ENCODE measurements at regions not wholly inside any gene's neighbourhood (a gene's known extent, or its start where the extent isn't known, plus 50 kb on each side); places are given as distances from the start of the nearest gene placed in this dataset.

DNA sequence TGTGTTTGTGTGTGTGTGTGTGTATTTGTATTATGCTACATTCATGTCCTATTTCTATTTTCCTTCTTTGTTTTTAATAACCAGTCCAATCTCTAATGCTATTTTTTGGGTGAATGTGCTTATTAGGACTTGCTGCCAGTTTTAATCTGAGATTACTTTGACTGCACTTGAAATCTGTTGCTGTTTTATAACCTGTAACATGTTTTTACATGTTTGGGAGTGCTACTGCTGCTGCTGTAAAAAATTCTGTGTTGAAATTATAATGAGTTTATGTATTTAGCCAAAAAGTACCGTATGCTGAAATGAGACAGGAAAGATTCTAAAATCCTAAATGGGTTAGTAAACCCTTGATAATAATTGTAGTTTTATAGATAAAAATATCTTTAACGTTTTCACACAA is 104.7 kb upstream of the SSBP2 start:
- DNase-seq (ENCODE audit: low read depth in 2 of 2): no peak

- DNase-seq (ENCODE audit: low read depth in 2 of 2): no peak
Observed at GRCh38 chr5:81854915-81855314, 104.0 kb upstream of the SSBP2 start.

GRCh38 chr5:81854485-81854884 is 103.6 kb upstream of the SSBP2 start:
- DNase-seq (ENCODE audit: low read depth in 2 of 2): no peak

- DNase-seq (ENCODE audit: low read depth in 2 of 2): no peak
Observed at GRCh38 chr5:81853030-81853357, 102.1 kb upstream of the SSBP2 start.

GRCh38 chr5:81852291-81853029 is 101.6 kb upstream of the SSBP2 start:
- DNase-seq (ENCODE audit: low read depth in 2 of 2): no peak

GRCh38 chr5:81851481-81852178 is 100.7 kb upstream of the SSBP2 start:
- DNase-seq (ENCODE audit: low read depth in 2 of 2): peak; percentile 79 to 82

GRCh38 chr5:81850501-81851357 is 99.8 kb upstream of the SSBP2 start:
- no peak for DNase-seq (ENCODE audit: low read depth in 2 of 2)

GRCh38 chr5:81849770-81850367 is 99.0 kb upstream of the SSBP2 start:
- no peak for DNase-seq (ENCODE audit: low read depth in 2 of 2)

GRCh38 chr5:81848362-81848880 is 97.5 kb upstream of the SSBP2 start:
- no peak for DNase-seq (ENCODE audit: low read depth in 2 of 2)

DNA sequence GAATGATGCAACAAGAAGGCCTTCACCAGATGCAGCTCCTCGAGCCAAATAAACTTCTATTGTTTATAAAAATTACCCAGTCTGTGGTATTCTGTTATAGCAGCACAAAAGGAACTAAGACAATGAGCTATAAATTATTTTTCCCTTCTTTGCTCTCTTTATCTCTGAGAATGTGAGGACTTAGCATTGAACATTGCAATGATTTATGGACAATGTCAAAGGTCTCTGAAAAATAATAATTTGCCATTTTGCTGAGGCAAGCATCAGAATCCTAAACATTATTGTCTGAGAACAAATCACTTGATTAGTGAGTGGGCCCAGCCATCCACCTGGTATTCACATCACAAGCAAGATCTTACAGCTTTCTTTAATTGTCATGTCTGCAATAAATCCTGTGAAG is 95.4 kb upstream of the SSBP2 start:
- DNase-seq (ENCODE audit: low read depth in 2 of 2): no peak

GRCh38 chr5:81843845-81844244 is 92.9 kb upstream of the SSBP2 start:
- DNase-seq (ENCODE audit: low read depth in 2 of 2): no peak

- DNase-seq (ENCODE audit: low read depth in 2 of 2): no peak
Observed at GRCh38 chr5:81842795-81843398, 92.0 kb upstream of the SSBP2 start.

DNA sequence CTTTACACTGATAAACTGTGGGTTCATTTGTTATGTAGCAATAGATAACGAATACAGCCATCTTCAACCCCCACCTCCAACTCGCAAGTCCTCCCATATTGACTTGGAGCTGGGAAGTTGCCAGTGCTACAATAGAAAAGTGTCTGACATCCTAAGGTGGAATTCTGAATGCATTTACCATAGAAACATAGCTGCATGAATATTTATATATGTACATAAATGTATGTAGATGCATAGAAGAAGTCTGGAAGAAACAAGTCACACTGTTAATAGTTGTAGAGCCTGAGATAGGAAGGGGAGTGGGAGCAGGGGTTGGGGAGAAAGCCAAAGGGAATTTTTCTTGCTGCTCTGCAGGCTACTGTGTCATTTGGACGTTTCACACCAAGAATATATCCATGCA is 88.1 kb upstream of the SSBP2 start:
- no peak for DNase-seq (ENCODE audit: low read depth in 2 of 2)

- no peak for DNase-seq (ENCODE audit: low read depth in 2 of 2)
Observed at GRCh38 chr5:81838307-81838906, 87.5 kb upstream of the SSBP2 start.

DNA sequence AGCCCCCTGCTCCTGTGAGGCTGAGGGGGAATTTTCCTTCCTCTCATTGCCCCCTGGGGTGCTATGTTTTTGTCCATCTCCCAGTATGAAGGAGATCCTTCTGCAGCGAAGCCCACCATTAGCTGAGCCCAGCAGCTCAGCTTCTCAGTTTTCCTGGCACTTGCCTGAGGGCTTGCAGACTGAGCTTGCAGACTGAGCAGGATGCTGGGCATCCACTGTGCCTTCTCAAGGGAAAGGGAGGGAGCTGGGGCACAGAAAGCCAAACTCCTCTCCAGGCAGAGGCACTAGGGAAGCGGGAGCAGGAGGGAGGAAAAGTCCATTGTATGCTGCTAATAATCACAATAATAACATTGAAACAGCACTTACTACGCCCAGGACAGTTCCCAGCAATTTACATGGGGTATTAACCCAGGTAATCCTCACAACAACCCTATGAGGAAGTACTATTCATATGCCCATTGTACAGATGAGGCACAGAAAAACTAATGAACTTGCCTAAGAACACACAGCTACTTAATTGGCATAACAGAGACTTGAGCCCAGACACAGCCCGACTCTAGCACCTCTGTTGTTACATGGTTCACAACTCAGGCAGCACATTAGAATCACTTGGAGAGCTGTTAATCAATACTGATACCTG is 86.9 kb upstream of the SSBP2 start:
- no peak for DNase-seq (ENCODE audit: low read depth in 2 of 2)

GRCh38 chr5:81835814-81836367 is 85.0 kb upstream of the SSBP2 start:
- no peak for DNase-seq (ENCODE audit: low read depth in 2 of 2)

- no peak for DNase-seq (ENCODE audit: low read depth in 2 of 2)
Observed at GRCh38 chr5:81834021-81834660, 83.2 kb upstream of the SSBP2 start.

- no peak for DNase-seq (ENCODE audit: low read depth in 2 of 2)
Observed at GRCh38 chr5:81830596-81830995, 79.7 kb upstream of the SSBP2 start.

DNA sequence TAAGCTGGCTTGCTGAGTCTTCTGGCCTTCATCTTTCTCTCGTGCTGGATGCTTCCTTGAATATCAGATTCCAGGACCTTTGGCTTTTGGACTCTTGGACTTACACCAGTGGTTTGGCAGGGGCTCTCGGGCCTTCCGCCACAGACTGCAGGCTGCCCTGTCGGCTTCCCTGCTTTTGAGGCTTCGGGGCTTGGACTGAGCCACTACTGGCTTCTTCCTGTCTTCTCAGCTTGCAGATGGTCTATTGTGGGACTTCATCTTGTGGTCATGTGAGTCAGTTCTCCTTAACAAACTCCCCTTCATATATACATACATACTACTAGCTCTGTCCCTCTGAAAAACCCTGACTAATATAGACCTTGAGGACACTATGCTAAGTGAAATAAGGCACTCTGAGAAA is 78.3 kb upstream of the SSBP2 start:
- DNase-seq (ENCODE audit: low read depth in 2 of 2): no peak

DNA sequence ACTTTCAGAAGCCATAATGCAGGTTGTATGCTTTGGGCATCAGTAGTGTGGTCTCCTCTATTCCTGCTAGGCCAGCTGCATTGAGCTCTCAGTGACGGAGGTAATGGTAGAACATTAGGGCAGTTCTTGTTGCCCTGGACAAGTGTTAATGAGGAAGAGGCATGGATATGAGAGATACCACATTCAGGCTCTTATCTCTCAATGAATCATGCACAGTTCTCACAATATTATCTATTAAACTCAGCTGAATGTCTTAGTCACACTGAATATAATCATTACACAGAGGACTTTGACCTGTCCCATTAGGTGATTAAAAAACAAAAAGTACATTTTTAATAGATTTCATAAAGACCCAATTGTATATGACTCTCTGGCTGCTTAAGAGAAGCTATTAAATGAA is 76.6 kb upstream of the SSBP2 start:
- no peak for DNase-seq (ENCODE audit: low read depth in 2 of 2)
